ENCODE measurements at regions not wholly inside any gene's neighbourhood (a gene's known extent, or its start where the extent isn't known, plus 50 kb on each side); places are given as distances from the start of the nearest gene placed in this dataset.

- H3K27me3 ChIP-seq (ENCODE audit: insufficient read depth): no peaks in the 10 kb centered on the region
- H3K36me3 Mint-ChIP-seq (ENCODE audit: low read depth): peaks cover 6% of the 10 kb centered on the region; the same call in 1 of the 3 replicates
- H3K4me1 ChIP-seq (ENCODE audit: insufficient read depth): no peaks in the 10 kb centered on the region
- H3K9me3 Mint-ChIP-seq: peaks cover 6% of the 10 kb centered on the region; the same call in 2 of the 3 replicates
- H3K4me2 ChIP-seq: no peak overlapping the region
- no peak overlapping the region for H3K27ac ChIP-seq (ENCODE audit: low read depth)
- H3K4me3 Mint-ChIP-seq: no peak overlapping the region
- H3K27ac Mint-ChIP-seq: no peak overlapping the region
- no peaks in the 10 kb centered on the region for H3K79me2 ChIP-seq (replicated peaks; ENCODE audit: insufficient read depth)
- H3F3A ChIP-seq (replicated peaks; ENCODE audit: low read depth): no peaks in the 10 kb centered on the region
- H4K20me1 ChIP-seq (replicated peaks; ENCODE audit: insufficient read depth): no peaks in the 10 kb centered on the region
- H3K36me3 ChIP-seq (ENCODE audit: insufficient read depth): no peaks in the 10 kb centered on the region
- ATAC-seq: no peak
- no peak for DNase-seq (ENCODE audit: low spot score)
- H3K27me3 Mint-ChIP-seq (ENCODE audit: insufficient read depth, low read depth, poor library complexity): peaks cover 7% of the 10 kb centered on the region
- H3K9me2 ChIP-seq (ENCODE audit: insufficient read depth): no peaks in the 10 kb centered on the region
- H3K4me3 ChIP-seq: no peak overlapping the region
- H2AFZ ChIP-seq: peak overlapping the region; percentile 43
- H3K4me1 Mint-ChIP-seq: peaks cover 9% of the 10 kb centered on the region
- TF ChIP-seq CREB1 (CRISPR knock-in tag; IDR thresholded peaks at IDR 0.05; ENCODE audit: low read depth): no peak
- TF ChIP-seq ZNF114 (CRISPR knock-in tag; IDR thresholded peaks at IDR 0.05): no peak
- TF ChIP-seq EZH2 (IDR thresholded peaks at IDR 0.05; ENCODE audit: low read depth, unreplicated experiment): no peak
- TF ChIP-seq ZNF331 (CRISPR knock-in tag; IDR thresholded peaks at IDR 0.05; ENCODE audit: low read depth): no peak
- no peak for TF ChIP-seq JUNB (IDR thresholded peaks at IDR 0.05; ENCODE audit: unreplicated experiment)
- TF ChIP-seq POLR2AphosphoS5 (IDR thresholded peaks at IDR 0.05; ENCODE audit: low read depth): no peak
- no peak for TF ChIP-seq EZH2phosphoT487 (IDR thresholded peaks at IDR 0.05; ENCODE audit: unreplicated experiment)
- TF ChIP-seq, protein P1, sequence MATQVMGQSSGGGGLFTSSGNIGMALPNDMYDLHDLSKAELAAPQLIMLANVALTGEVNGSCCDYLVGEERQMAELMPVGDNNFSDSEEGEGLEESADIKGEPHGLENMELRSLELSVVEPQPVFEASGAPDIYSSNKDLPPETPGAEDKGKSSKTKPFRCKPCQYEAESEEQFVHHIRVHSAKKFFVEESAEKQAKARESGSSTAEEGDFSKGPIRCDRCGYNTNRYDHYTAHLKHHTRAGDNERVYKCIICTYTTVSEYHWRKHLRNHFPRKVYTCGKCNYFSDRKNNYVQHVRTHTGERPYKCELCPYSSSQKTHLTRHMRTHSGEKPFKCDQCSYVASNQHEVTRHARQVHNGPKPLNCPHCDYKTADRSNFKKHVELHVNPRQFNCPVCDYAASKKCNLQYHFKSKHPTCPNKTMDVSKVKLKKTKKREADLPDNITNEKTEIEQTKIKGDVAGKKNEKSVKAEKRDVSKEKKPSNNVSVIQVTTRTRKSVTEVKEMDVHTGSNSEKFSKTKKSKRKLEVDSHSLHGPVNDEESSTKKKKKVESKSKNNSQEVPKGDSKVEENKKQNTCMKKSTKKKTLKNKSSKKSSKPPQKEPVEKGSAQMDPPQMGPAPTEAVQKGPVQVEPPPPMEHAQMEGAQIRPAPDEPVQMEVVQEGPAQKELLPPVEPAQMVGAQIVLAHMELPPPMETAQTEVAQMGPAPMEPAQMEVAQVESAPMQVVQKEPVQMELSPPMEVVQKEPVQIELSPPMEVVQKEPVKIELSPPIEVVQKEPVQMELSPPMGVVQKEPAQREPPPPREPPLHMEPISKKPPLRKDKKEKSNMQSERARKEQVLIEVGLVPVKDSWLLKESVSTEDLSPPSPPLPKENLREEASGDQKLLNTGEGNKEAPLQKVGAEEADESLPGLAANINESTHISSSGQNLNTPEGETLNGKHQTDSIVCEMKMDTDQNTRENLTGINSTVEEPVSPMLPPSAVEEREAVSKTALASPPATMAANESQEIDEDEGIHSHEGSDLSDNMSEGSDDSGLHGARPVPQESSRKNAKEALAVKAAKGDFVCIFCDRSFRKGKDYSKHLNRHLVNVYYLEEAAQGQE (IDR thresholded peaks at IDR 0.05; ENCODE audit: unreplicated experiment): no peak
- TF ChIP-seq, protein P2, sequence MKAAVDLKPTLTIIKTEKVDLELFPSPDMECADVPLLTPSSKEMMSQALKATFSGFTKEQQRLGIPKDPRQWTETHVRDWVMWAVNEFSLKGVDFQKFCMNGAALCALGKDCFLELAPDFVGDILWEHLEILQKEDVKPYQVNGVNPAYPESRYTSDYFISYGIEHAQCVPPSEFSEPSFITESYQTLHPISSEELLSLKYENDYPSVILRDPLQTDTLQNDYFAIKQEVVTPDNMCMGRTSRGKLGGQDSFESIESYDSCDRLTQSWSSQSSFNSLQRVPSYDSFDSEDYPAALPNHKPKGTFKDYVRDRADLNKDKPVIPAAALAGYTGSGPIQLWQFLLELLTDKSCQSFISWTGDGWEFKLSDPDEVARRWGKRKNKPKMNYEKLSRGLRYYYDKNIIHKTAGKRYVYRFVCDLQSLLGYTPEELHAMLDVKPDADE (IDR thresholded peaks at IDR 0.05): no peak
- TF ChIP-seq, protein P3, sequence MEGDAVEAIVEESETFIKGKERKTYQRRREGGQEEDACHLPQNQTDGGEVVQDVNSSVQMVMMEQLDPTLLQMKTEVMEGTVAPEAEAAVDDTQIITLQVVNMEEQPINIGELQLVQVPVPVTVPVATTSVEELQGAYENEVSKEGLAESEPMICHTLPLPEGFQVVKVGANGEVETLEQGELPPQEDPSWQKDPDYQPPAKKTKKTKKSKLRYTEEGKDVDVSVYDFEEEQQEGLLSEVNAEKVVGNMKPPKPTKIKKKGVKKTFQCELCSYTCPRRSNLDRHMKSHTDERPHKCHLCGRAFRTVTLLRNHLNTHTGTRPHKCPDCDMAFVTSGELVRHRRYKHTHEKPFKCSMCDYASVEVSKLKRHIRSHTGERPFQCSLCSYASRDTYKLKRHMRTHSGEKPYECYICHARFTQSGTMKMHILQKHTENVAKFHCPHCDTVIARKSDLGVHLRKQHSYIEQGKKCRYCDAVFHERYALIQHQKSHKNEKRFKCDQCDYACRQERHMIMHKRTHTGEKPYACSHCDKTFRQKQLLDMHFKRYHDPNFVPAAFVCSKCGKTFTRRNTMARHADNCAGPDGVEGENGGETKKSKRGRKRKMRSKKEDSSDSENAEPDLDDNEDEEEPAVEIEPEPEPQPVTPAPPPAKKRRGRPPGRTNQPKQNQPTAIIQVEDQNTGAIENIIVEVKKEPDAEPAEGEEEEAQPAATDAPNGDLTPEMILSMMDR (conservative IDR thresholded peaks at IDR 0.05; ENCODE audit: low read depth in 2 of 2): no peak
- TF ChIP-seq, protein P4, sequence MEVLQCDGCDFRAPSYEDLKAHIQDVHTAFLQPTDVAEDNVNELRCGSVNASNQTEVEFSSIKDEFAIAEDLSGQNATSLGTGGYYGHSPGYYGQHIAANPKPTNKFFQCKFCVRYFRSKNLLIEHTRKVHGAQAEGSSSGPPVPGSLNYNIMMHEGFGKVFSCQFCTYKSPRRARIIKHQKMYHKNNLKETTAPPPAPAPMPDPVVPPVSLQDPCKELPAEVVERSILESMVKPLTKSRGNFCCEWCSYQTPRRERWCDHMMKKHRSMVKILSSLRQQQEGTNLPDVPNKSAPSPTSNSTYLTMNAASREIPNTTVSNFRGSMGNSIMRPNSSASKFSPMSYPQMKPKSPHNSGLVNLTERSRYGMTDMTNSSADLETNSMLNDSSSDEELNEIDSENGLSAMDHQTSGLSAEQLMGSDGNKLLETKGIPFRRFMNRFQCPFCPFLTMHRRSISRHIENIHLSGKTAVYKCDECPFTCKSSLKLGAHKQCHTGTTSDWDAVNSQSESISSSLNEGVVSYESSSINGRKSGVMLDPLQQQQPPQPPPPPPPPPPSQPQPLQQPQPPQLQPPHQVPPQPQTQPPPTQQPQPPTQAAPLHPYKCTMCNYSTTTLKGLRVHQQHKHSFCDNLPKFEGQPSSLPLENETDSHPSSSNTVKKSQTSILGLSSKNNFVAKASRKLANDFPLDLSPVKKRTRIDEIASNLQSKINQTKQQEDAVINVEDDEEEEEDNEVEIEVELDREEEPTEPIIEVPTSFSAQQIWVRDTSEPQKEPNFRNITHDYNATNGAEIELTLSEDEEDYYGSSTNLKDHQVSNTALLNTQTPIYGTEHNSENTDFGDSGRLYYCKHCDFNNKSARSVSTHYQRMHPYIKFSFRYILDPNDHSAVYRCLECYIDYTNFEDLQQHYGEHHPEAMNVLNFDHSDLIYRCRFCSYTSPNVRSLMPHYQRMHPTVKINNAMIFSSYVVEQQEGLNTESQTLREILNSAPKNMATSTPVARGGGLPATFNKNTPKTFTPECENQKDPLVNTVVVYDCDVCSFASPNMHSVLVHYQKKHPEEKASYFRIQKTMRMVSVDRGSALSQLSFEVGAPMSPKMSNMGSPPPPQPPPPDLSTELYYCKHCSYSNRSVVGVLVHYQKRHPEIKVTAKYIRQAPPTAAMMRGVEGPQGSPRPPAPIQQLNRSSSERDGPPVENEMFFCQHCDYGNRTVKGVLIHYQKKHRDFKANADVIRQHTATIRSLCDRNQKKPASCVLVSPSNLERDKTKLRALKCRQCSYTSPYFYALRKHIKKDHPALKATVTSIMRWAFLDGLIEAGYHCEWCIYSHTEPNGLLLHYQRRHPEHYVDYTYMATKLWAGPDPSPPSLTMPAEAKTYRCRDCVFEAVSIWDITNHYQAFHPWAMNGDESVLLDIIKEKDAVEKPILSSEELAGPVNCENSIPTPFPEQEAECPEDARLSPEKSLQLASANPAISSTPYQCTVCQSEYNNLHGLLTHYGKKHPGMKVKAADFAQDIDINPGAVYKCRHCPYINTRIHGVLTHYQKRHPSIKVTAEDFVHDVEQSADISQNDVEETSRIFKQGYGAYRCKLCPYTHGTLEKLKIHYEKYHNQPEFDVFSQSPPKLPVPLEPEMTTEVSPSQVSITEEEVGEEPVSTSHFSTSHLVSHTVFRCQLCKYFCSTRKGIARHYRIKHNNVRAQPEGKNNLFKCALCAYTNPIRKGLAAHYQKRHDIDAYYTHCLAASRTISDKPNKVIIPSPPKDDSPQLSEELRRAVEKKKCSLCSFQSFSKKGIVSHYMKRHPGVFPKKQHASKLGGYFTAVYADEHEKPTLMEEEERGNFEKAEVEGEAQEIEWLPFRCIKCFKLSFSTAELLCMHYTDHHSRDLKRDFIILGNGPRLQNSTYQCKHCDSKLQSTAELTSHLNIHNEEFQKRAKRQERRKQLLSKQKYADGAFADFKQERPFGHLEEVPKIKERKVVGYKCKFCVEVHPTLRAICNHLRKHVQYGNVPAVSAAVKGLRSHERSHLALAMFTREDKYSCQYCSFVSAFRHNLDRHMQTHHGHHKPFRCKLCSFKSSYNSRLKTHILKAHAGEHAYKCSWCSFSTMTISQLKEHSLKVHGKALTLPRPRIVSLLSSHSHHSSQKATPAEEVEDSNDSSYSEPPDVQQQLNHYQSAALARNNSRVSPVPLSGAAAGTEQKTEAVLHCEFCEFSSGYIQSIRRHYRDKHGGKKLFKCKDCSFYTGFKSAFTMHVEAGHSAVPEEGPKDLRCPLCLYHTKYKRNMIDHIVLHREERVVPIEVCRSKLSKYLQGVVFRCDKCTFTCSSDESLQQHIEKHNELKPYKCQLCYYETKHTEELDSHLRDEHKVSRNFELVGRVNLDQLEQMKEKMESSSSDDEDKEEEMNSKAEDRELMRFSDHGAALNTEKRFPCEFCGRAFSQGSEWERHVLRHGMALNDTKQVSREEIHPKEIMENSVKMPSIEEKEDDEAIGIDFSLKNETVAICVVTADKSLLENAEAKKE (CRISPR knock-in tag; IDR thresholded peaks at IDR 0.05): no peak
- no peak for TF ChIP-seq NANOG (IDR thresholded peaks at IDR 0.05; ENCODE audit: borderline replicate concordance)
- TF ChIP-seq STAT1 (IDR thresholded peaks at IDR 0.05; ENCODE audit: unreplicated experiment): no peak
Observed at GRCh38 chr2:43004879-43005244, 212.5 kb upstream of the HAAO start.

Data from GM23338 (cell line).